GM12878 (cell line): ENCODE measurements at regions not wholly inside any gene's neighbourhood (a gene's known extent, or its start where the extent isn't known, plus 50 kb on each side); places are given as distances from the start of the nearest gene placed in this dataset.

Experiments
- ATAC-seq: fragments of 200-7000 bp; cut with Tn5 transposase; 3 replicates; pipeline ENCODE4 v1.9.1; 2020; ENCODE audit warnings: mild to moderate bottlenecking, moderate library complexity
- BruUV-seq: library from RNA; stranded (reverse); fragments of 400-500 nt; replicated peaks from 2 replicates; lab custom pipeline; 2021; lab: Mats Ljungman, UMichigan
- CTCF ChIA-PET: fragments of 300-600 bp; sonication (Branson Sonifier 250); formaldehyde crosslinking; extraction: SDS; loops from one replicate; lab custom pipeline; 2021; ENCODE audit warnings: inconsistent platforms; lab: Yijun Ruan, JAX
- POLR2A ChIA-PET: fragments of 350-600 bp; formaldehyde crosslinking; extraction: SDS; loops from one replicate; lab custom pipeline; 2021; ENCODE audit warnings: inconsistent platforms; lab: Charles Lee
- RAD21 ChIA-PET: fragments of 300-600 bp; sonication (Branson Sonifier 250); formaldehyde crosslinking; loops from one replicate; lab custom pipeline; 2023; ENCODE audit warnings: antibody characterized with exemption; ENCODE audit not compliant: unreplicated experiment; lab: Charles Lee
- SMC1A ChIA-PET: fragments of 300-600 bp; sonication (Branson Sonifier 250); formaldehyde crosslinking; loops from one replicate; lab custom pipeline; 2023; ENCODE audit not compliant: unreplicated experiment, uncharacterized antibody; lab: Charles Lee
- DNase-seq: peaks from one replicate; pipeline ENCODE4 v3.0.0-alpha.2; 2011; ENCODE audit warnings: low read depth, low spot score
- FAIRE-seq: peaks from 3 replicates; lab custom pipeline; 2011; peaks lifted over from hg19 to GRCh38; lab: Jason Lieb, UNC
- H2AFZ ChIP-seq: 2 replicates; pipeline ENCODE4 v1.6.0; 2011; ENCODE audit warnings: low read depth, low read length, control low read depth; ENCODE audit not compliant: control insufficient read depth
- H3K27ac ChIP-seq: 2 replicates; pipeline ENCODE4 v1.5.1; 2011; ENCODE audit warnings: control low read depth; ENCODE audit not compliant: control insufficient read depth, insufficient read depth
- H3K27me3 ChIP-seq, 2 experiments: replicated peaks in 1 of 2; 2 replicates each; pipeline versions ENCODE4 v1.6.0 to v1.6.1; 2011; ENCODE audit warnings: low read length in 1 of 2; ENCODE audit not compliant: control insufficient read depth in 2 of 2, insufficient read depth in 2 of 2
- H3K36me3 ChIP-seq, 2 experiments: 2 replicates each; pipeline ENCODE4 v1.5.1; 2011; ENCODE audit warnings: low read length in 1 of 2; ENCODE audit not compliant: control insufficient read depth in 2 of 2, insufficient read depth in 2 of 2
- H3K4me1 ChIP-seq: 2 replicates; pipeline ENCODE4 v1.6.1; 2011; ENCODE audit warnings: mild to moderate bottlenecking, low read length, moderate library complexity, mixed read lengths; ENCODE audit not compliant: control insufficient read depth, insufficient read depth
- H3K4me2 ChIP-seq: 2 replicates; pipeline ENCODE4 v1.6.0; 2011; ENCODE audit warnings: control low read depth; ENCODE audit not compliant: control insufficient read depth, insufficient read depth
- H3K4me3 ChIP-seq: fragments of 200-600 bp; sonication (generic); 2 replicates; pipeline ENCODE4 v1.5.1; 2016
- H3K79me2 ChIP-seq: 2 replicates; pipeline ENCODE4 v1.6.0; 2011; ENCODE audit warnings: low read length; ENCODE audit not compliant: control insufficient read depth, insufficient read depth
- H3K9ac ChIP-seq: 2 replicates; pipeline ENCODE4 v1.8.0; 2011; ENCODE audit warnings: low read length, control low read depth, mixed read lengths; ENCODE audit not compliant: control insufficient read depth, insufficient read depth
- H3K9me3 ChIP-seq: replicated peaks from 3 replicates; pipeline ENCODE4 v1.5.1; 2011; ENCODE audit warnings: mild to moderate bottlenecking, low read length; ENCODE audit not compliant: control insufficient read depth, insufficient read depth
- H4K20me1 ChIP-seq: 2 replicates; pipeline ENCODE4 v1.6.0; 2011; ENCODE audit not compliant: control insufficient read depth, insufficient read depth
- CHD1 ChIP-seq: IDR thresholded peaks from 2 replicates; pipeline ENCODE4 v1.6.1; 2012; ENCODE audit warnings: low read depth, low read length, improper control_type of control experiment
- E2F4 ChIP-seq: IDR thresholded peaks from 2 replicates; pipeline ENCODE4 v1.6.1; 2012; ENCODE audit warnings: low read depth, low read length, improper control_type of control experiment
- NFYA ChIP-seq: IDR thresholded peaks from 2 replicates; pipeline ENCODE4 v1.6.1; 2011; ENCODE audit warnings: low read depth, mild to moderate bottlenecking, low read length, improper control_type of control experiment, borderline replicate concordance
- NKRF ChIP-seq: fragments of 450-650 bp; conservative IDR thresholded peaks from 2 replicates; pipeline ENCODE4 v1.6.1; 2017; ENCODE audit warnings: mild to moderate bottlenecking, moderate library complexity
- PBX3 ChIP-seq: IDR thresholded peaks from 2 replicates; pipeline ENCODE4 v1.6.1; 2011; ENCODE audit warnings: mild to moderate bottlenecking, low read depth, low read length, moderate library complexity; ENCODE audit not compliant: insufficient replicate concordance
- USF2 ChIP-seq: IDR thresholded peaks from 2 replicates; pipeline ENCODE4 v1.6.1; 2011; ENCODE audit warnings: low read depth, low read length, improper control_type of control experiment, borderline replicate concordance
- WGBS: methylation state at CpG from one replicate; pipeline ENCODE4 v1.1.6; 2016; ENCODE audit warnings: low lambda C conversion rate; ENCODE audit not compliant: insufficient replicate concordance, insufficient coverage; ENCODE audit errors: missing lambda C conversion rate; 5-methylcytosine and 5-hydroxymethylcytosine counted together
- in situ Hi-C: fragments of 300-500 bp; cut with MboI; formaldehyde crosslinking; loops from 9 replicates; pipeline ENCODE4 v1.14.3; 2018; ENCODE audit warnings: mixed read lengths
- intact Hi-C: fragments of 100-400 bp; cut with micrococcal nuclease; formaldehyde crosslinking; loops from one replicate; pipeline ENCODE4 v1.14.2; 2022; ENCODE audit not compliant: unreplicated experiment
- TF ChIP-seq, protein P1 (sequence below): fragments of 450-650 bp; IDR thresholded peaks from 2 replicates; pipeline ENCODE4 v1.6.1; 2014; ENCODE audit warnings: mild to moderate bottlenecking

- no peaks in the 10 kb centered on the region for H3K4me1 ChIP-seq
- ChIA-PET RAD21 (no interaction called here), CTCF (no interaction called here)
- no peaks in the 10 kb centered on the region for H3K36me3 ChIP-seq
- H2AFZ ChIP-seq = no peak overlapping the region
- no peaks in the 10 kb centered on the region for H3K27me3 ChIP-seq
- H3K9ac ChIP-seq = no peak overlapping the region
- ATAC-seq (no peak), FAIRE-seq (no peak)
- BruUV-seq = no TSS peak
- H3K4me3 ChIP-seq = no peak overlapping the region
- H3K9me3 ChIP-seq = no peaks in the 10 kb centered on the region
- TF ChIP-seq NFYA = no peak
- no peak for TF ChIP-seq NKRF
- TF ChIP-seq, protein P1, sequence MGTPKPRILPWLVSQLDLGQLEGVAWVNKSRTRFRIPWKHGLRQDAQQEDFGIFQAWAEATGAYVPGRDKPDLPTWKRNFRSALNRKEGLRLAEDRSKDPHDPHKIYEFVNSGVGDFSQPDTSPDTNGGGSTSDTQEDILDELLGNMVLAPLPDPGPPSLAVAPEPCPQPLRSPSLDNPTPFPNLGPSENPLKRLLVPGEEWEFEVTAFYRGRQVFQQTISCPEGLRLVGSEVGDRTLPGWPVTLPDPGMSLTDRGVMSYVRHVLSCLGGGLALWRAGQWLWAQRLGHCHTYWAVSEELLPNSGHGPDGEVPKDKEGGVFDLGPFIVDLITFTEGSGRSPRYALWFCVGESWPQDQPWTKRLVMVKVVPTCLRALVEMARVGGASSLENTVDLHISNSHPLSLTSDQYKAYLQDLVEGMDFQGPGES = no peak
- no peak for TF ChIP-seq E2F4
- no peak for TF ChIP-seq CHD1
- TF ChIP-seq PBX3 = no peak
- no peak for TF ChIP-seq USF2
- TF ChIP-seq, all 136 proteins: peak for 0
- DNase-seq = no peak
- Histone ChIP-seq H4K20me1 (no peaks in the 10 kb centered on the region), H3K27ac (no peak overlapping the region), H3K4me2 (no peak overlapping the region), H3K79me2 (no peaks in the 10 kb centered on the region)
- POLR2A ChIA-PET = no interaction called here
- intact Hi-C loops = no loop called here
- 24% methylated on average over 3 of the region's 3 CpGs for WGBS
- SMC1A ChIA-PET = no interaction called here
- in situ Hi-C loops = no loop called here
Measured at GRCh38 chr4:187006189-187006618, 282.5 kb upstream of the FAT1 start.
